ENCODE measurements at regions not wholly inside any gene's neighbourhood (a gene's known extent, or its start where the extent isn't known, plus 50 kb on each side); places are given as distances from the start of the nearest gene placed in this dataset.
"Not testable (repeated sequence)": the region's sequence is repeated elsewhere in the genome, so short reads cannot be mapped to it uniquely, and the experiment has no call there.

DNA sequence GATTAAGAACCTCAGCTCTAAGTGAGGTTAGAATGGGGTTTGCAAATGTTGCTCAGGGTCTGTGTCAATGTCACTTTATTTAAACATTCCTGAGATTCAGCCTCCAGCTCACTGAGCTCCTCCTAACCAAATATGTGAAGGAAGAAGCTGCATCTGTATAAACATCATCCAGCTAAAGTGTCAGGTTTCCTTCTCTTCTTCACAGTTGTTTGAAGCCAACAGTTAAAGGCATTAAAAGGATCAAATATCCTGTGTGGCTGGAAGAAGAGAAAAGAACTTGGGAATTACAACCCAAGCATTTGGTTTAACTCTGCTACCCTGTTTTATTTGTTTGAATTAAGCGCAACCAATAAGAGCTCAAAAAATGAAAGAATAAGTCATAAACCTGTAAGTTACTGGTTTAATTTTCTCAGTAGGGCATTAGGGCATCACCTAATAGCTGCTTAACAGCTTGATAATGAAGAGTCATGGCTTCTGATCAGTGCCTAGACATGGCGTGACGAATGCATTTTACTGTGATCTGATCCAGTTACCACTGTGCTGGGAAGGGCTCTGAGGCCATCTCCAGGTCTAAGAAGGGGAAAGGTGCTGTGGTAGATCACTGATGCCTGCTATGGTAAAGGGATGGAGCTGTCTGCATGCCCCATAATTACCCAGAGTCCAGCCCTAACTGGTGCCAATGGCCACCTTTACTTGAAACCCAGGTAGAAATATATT is 165.7 kb upstream of the TSC22D2 start:
- DNase-seq (ENCODE audit: low read depth) = no peak

DNA sequence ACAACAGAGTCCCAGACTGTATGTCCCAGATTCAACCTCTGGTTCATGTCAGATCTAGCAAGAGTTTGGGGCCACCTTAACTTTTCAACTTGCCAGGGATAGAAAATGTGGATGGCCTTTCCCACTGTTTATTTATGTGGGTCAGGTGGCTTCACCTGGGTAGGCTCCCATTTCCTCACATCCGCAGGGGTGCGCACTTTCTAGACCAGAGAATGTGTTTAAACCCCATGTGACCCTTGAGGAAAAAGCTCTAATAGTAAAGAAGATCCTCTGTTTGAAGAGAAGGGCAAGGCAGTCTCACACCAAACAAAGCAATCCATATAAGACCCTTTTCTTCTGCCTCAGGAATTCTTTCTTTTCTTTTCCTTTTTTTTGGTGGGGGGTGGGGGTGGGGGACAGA is 167.2 kb upstream of the TSC22D2 start:
- DNase-seq (ENCODE audit: low read depth) = no peak

DNA sequence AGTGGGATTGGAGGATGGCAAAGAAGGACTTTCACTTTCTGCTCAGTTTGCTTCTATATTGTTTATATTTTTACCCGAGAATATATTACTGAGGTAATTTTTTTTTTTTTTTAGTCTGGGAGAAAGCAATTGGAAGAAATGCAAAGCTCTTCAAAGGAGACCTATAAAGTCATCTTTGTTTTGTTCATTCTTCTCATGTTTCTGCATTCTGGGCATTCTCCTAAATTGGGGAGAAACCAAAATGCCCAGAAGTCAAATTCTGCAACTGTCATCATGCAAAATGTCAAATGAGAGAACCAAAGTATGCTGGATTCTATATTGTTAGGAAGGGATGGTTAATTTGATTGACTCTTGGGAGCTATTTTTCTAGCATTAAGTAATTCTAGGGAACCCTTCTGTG is 168.3 kb upstream of the TSC22D2 start:
- no peak for DNase-seq (ENCODE audit: low read depth)

DNA sequence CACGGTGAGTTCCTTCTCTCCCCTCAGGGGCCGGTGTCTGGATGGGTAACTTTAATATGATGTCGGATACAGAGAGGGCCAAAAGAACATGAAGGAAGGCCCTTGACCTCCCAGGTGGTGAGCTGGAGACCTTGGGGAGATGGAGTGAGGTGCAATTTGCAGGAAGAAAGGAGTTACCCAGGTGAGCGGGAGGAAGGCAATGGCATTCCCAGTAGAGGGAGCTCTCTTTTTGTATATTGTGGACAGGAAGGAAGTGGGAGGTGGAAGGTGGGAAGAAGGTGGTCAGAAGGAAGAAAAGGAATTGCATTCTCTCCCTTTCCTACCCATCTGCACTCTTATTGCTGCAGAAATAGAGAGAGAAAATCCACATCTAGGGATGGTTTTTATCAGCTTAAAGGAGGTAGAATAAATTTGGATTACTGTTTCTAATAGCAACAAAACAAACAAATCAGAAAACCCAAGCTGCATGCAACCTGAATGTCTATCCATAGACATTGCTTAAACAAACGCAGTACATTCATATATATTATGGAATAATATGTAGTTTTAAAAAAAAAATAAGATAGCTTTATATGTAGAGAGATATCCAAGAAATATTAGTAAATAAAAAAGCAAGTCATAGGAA is 169.0 kb upstream of the TSC22D2 start:
- DNase-seq (ENCODE audit: low read depth) = no peak

DNA sequence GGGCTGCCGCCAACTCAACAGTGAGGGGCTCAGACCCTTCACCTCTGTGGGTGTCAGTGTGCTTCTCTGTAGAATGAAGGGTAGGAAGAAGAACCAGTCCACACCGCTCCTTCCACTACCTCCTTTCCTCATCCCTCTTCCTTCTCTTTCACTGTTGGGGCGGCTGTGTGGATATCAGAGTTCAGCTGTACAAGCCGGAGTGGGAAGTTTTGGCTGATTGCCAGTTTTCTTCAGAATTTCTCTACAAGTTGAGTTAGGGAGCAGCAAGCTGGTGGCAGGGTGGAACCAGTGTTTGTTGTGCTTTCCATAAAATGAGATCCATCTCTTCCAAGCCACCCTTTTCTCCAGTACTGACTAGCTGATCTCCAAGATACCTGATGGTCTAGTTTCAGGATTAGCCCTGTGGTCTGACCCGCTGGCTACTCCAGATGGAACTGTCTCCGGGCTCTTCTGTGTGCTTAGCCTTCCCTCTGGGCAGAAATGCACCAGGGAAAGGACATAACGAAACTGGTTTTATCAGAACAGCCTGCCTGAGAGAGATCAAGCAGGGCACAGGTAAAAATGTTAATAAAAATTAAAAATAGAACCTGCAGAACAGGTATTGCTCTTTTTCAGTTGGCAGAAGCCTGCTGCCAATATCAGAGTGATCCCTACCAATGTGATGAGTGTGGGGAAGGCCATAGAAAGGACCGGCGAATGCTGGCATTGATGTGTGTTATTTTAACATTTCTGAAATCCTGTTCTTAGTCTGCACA is 169.9 kb upstream of the TSC22D2 start:
- DNase-seq (ENCODE audit: low read depth) = no peak

DNA sequence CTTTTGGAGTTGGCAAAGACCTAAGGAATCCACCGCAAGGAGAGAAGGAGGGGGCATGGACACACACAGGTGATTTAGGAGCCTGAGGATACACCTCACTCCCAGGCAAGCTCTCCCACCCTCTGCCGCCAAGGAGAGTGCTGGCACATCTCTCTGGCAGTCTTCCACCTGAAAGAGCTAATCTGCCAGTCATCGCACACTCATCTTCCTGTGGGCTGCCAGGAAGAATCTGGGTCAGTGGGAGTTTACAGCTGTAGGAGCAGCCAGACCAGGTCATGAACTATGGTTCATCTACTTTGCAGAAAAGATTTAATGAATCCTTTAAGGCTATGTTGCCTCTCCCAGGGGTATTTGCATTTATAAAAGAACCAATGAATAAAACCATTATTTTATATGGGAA is 170.6 kb upstream of the TSC22D2 start:
- DNase-seq (ENCODE audit: low read depth) = no peak

DNA sequence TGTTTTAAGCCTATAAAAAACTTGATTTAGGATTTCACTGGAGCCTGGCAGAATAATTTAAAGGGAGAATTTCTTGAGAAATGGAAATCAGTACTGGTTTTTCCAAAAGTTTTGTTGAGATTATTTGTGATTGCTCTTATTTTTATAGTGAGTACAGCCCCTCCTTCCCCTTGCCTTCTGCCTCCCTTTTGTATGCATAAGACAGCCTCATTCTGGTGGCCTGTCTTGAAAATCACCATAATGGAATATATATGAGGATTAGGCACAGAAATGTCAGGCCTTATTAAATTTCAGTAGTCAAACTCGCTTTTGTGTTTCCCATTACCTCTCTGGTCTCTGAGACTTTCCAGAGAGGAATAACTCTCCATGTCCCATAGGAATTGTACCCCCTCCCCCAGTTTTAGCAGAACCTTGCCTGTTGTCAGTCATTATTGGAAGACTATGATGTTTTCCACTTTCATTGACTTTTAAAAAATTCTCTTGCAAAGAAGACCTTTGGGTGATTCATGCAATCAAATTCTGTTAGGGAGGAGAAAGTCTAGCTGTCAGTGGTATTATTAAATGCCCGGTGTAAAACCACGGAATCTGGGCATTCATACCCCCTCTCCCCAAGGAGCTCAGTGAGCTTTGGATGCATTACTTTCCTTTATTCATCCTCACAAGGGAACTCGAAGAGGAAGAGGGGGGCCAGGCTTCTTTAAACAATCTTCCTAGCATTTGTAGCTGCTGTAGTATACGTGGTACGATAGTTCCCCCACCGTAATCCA is 171.6 kb upstream of the TSC22D2 start:
- no peak for DNase-seq (ENCODE audit: low read depth)

DNA sequence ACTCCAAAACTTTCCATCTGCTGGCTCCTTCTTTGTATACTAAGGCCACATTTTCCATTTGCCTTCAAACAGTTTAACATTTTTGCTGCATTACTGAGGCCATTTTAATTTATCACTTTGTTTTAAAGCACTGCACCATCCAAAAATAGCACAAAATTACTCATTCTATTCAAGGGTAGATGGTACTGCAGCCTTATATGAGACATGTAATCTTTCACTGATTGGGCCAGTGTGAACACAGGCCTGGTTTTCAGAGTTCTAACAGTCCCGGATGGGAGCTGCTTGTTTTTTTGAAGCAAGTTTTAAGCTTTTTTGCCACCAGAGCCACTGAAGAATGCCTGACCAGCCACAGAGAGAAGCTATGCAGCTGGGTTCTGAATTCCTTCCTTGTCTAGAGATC is 172.3 kb upstream of the TSC22D2 start:
- DNase-seq (ENCODE audit: low read depth) = no peak

DNA sequence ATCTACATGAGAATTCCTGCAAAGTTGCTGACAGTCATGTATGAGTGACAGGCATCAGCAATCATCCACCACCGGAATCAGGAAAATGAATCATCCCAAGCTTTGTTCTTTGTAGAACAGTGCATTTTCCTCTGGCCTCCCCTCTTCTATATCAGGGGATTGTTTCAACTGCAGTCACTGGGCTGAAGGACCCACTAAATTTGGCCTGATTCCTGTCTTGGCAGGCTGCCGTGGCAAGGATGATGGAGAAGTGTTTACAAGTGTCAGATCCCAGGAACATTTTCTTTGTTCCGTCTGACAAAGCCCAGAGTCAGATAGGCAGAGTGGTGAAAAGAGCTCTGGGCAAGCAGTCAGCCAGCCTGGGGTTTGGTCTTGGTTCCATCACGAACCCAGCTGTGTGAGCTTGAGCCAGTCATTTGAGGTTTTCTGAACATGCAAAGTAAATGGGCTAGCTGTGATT is 175.1 kb upstream of the TSC22D2 start:
- no peak for DNase-seq (ENCODE audit: low read depth)

DNA sequence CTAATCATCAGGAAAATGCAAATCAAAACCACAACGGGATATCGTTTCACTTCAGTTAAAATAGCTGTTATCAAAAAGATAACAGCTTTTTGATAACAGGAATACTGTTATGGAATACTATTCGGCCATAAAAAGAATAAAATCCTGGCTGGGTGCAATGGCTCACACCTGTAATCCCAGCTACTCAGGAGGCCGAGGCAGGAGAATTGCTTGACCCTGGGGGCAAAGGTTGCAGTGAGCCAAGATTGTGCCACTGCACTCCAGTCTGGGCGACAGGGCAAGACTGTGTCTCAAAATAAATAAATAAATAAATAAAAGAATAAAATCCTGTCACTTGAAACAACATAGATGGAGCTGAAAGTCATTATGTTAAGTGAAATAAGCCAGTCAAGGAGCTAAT is 178.1 kb upstream of the TSC22D2 start:
- no peak for DNase-seq (ENCODE audit: low read depth)

DNA sequence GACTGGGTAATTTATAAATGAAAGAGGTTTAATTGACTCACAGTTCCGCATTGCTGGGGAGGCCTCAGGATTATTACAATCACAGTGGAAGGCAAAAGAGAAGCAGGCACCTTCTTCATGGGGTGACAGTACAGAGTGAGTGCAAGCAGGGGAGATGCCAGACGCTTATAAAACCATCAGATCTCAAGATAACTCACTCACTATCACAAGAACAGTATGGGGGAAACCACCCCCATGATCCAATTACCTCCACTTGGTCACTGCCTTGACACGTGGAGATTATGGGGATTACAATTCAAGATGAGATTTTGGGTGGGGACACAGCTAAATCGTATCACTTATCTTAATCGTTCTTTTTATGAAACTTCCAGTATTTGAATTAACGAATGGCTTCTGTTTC is 179.5 kb upstream of the TSC22D2 start:
- DNase-seq (ENCODE audit: low read depth) = not testable (repeated sequence)

DNA sequence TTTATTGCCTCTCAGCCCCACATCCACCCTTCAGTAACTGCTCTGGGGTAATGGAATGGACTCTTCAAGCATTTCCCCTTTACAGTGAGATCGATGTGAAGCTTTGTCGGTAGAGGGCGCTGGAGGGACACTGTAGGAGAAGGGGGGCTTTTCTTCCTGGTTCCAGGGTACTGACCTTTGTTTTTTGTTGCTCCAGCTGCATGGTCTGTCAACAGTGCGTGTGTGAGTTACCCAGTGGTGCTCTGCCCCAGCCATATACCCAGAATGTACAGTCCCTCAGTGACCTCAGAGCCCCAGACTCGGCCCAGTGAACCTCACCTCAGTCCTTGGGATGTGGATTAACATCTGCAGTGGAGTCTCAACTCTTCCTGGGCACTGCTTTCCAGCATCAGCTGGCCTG is 180.3 kb upstream of the TSC22D2 start:
- no peak for DNase-seq (ENCODE audit: low read depth)

DNA sequence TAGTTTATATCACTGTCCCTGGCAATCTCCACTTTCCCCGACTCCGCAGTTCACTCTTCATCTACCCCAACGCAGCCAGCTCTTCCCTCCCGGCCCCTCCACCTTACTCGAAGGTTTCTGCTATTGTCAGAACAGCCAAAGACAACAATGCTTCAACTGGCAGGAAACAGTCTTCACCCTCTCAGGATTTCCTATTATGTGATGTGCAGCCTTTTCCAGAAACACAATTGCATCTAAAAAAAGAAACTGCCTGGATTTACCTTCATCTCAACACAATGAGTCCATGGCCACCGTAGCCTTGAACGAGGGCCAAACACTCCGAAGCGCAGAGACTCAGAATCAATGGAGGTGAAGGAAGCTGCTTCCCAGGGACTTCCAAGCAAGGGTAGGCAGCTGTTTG is 182.1 kb upstream of the TSC22D2 start:
- no peak for DNase-seq (ENCODE audit: low read depth)

DNA sequence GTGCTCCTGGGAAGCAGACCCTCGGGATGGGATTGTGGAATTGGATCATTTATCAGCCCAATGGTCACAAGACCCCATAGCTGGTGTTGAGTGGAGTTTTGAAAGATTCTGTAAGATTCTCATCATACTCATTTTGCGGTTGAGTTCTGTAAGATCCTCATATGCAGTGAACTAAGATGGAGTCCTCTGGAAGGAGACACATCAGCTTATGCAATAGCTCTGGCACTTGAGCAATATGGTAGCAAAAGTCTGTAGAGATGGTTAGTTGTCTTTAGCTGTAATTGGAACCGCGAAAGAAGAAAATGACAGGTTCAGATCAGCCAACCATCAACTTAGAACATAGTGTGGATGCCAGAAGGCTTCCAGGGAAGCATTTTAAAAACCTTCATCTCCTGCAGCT is 184.5 kb upstream of the TSC22D2 start:
- DNase-seq (ENCODE audit: low read depth) = no peak

DNA sequence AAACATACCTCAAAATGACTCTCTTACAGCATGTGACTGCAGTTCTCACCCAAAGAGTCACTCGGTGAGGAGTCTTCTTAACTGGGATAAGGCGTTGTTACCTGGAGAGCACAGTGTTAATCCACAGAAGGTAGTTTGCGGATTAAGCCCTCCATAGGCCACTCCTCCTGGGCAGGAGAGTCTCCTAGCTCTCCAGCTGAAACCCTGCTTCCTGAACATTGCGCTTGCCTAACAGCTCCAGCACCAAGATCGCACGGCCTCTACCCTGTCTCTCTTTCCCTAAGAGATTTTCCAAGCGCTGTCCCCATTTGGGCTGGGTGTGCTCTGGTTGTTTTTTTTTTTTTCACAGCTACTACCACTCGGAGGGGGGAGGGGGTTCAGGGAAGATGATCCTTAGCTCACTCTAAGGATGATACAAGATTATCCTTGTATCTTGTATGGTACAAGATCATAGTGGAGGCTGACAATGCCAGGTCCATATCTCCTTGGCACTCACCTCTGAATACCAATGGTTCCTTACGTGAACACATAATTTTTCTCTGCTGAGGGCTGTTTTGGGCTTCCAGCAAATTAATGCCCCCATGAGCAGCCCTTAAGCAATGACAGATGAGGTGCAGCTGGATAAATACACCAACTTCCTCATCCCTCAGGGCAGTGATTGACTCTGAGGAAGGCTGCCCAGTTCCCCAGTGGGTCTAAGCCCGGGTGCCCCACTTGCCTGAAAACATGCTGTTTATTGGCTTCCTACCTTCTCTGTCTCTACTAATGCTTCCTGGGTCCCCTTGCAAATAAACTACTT is 185.2 kb upstream of the TSC22D2 start:
- no peak for DNase-seq (ENCODE audit: low read depth)

DNA sequence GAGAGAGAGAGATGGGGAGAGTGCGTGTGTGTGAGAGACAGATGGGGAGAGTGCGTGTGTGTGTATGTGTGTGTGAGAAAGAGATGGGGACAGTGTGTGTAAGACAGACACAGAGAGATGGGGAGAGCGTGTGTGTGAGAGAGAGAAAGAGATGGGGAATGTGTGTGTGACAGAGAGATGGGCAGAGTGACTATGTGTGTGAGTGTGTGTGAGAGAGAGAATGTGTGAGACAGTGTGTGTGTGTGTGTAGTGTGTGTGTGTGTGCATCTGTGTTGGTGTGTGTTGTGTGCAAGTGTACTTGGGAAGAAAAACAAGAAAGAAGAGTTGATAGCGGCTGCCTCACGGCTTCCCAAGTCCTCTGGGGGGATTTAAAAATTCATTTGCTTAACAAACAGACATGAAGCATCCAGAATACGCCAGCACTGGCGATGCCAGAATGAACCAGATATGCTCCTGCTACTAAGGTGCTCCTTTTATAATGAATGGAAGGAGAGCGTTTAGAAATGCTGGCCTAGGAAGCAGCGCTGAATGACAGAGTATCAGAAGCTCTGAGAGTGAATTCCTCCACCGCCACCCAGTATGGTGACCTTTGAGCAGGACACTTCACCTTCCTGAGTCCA is 186.1 kb upstream of the TSC22D2 start:
- DNase-seq (ENCODE audit: low read depth) = no peak

DNA sequence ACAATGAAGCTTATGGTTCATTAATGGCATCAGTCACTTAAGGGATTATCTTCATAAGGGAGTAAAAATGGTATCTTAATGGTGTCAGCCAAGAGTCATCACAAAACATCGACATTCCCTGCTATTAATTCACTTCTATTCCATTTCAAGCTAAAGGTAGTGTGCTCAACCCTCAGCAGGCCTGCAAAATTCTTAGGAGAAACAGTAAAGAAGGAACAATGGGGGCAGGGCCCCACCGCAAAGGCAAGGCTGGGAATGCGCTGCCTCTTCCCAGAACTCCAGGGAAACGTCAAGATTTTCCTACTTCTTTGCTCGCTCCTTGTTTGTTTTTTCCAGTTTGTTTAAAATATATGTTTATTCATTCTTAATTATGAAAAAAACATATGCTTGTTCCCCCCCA is 187.3 kb upstream of the TSC22D2 start:
- DNase-seq (ENCODE audit: low read depth) = no peak

DNA sequence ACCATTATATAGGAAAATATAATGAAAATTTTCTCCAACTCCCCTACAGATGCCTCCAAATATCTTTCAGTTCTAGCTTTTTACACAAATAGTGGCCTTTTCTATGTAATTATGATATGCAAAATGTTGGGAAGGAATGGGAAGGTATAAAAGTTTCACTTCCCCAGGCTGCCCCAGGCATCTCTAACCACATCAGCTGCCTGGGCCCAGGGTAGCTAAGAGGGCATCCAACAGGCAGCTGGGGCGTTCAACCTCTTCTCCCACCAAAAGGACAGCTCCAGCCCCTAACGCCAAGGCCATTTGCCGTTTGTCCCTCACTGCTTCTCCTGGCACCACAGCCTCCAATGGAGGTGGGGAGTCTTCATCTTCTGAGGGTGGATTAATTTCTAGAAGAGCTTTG is 188.1 kb upstream of the TSC22D2 start:
- DNase-seq (ENCODE audit: low read depth) = no peak

DNA sequence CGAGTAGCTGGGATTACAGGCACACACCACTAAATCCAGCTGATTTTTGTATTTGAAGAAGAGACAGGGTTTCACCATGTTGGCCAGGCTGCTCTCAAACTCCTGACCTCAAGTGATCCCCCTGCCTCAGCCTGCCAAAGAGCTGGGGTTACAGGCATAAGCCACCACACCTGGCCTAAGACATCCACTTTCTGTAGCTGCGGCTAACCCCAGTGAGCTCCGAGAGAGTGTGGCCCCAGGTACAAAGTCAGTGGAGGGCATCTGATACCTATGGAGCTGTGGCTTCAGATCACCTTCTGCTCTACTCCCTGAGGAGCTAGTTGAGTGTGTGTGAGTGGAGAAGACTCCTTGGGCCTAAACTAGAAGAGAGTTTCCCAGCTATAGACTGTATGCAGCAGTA is 189.3 kb upstream of the TSC22D2 start:
- no peak for DNase-seq (ENCODE audit: low read depth)

DNA sequence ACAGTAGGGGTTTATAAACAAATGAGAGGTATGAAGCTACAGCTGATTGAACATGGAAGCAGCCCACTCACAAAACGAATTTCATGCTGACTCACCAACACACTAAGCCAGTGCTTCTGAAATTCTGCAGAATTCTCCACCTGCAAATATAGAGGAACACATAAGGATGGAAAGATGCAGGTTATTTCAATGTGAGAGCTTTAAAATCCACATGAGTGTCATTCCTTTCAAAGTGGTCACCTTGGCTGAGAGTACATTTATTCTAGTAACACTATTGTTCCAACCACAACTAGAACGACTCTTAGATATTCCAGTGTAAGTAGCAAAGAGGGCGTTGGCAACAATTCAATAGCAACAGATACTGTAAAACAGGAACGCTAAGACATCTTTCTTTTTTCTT is 189.9 kb upstream of the TSC22D2 start:
- no peak for DNase-seq (ENCODE audit: low read depth)

DNA sequence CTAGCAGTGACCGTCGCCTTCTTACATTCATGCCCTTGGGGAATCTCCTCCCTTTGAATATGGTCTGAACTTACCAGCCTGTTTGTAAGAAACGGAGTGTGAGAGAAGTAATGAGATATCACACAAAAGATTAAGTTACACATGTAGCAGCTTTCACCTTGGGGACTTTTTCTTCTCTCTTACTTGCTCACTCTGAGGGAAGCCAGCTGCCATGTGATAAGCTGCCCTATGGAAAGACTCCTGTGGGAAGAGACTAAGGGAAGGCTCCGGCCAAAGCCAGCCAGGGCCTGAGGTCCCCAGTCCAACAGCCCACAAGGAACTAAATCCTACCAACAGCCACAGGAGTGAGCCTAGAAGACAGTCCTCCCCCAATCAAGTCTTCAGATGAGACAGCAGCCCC is 190.4 kb upstream of the TSC22D2 start:
- no peak for DNase-seq (ENCODE audit: low read depth)
